ENCODE measurements at regions not wholly inside any gene's neighbourhood (a gene's known extent, or its start where the extent isn't known, plus 50 kb on each side); places are given as distances from the start of the nearest gene placed in this dataset.

- TF ChIP-seq CTCF (IDR thresholded peaks at IDR 0.05; ENCODE audit: low read depth, low read length) (no peak), EZH2phosphoT487 (IDR thresholded peaks at IDR 0.05; ENCODE audit: low read depth) (no peak)
These were observed 848.7 kb upstream of the MIR17HG start for GRCh38 chr13:90498816-90499215.

Measured in OCI-LY3 (cell line).